ENCODE measurements at regions not wholly inside any gene's neighbourhood (a gene's known extent, or its start where the extent isn't known, plus 50 kb on each side); places are given as distances from the start of the nearest gene placed in this dataset.

DNA sequence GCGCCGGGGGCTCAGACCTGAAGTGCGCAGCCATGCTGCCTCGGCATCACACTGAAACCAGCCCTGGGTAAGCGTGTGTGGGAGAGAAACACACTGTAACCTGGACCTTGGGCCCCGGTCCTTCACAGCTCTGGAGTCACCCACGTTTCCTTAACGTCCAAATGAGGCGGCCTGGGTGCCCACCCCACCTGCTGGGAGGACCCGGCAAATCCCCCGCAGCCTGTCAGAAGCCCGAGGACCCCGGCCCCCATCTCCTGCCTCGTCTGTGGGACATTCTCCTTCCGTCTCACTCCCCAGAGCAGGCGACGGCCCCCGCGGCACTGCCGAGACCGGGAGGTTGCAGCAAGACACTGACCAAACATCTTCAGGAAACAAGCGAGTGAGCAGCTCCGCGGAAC lies 66.5 kb upstream of the GALNT9 start:
- H3K36me3 ChIP-seq: no peaks in the 10 kb centered on the region
- H3K27ac ChIP-seq: no peak overlapping the region
- DNase-seq (ENCODE audit: low spot score in 2 of 2): peak in 1 of 2 donors; percentile 41
- no peaks in the 10 kb centered on the region for H3K4me1 ChIP-seq
- intact Hi-C loops (cut with DNase I; ENCODE audit: low total_unique reads): no loop called here
- no peak overlapping the region for H3K4me3 ChIP-seq
- no peaks in the 10 kb centered on the region for H3K9me3 ChIP-seq
- peaks cover 3 to 87% of the 10 kb centered on the region in 2 donors for H3K27me3 ChIP-seq
- TF ChIP-seq POLR2A (IDR thresholded peaks at IDR 0.05) (no peak), POLR2AphosphoS5 (IDR thresholded peaks at IDR 0.05) (no peak)
- TF ChIP-seq, protein P1, sequence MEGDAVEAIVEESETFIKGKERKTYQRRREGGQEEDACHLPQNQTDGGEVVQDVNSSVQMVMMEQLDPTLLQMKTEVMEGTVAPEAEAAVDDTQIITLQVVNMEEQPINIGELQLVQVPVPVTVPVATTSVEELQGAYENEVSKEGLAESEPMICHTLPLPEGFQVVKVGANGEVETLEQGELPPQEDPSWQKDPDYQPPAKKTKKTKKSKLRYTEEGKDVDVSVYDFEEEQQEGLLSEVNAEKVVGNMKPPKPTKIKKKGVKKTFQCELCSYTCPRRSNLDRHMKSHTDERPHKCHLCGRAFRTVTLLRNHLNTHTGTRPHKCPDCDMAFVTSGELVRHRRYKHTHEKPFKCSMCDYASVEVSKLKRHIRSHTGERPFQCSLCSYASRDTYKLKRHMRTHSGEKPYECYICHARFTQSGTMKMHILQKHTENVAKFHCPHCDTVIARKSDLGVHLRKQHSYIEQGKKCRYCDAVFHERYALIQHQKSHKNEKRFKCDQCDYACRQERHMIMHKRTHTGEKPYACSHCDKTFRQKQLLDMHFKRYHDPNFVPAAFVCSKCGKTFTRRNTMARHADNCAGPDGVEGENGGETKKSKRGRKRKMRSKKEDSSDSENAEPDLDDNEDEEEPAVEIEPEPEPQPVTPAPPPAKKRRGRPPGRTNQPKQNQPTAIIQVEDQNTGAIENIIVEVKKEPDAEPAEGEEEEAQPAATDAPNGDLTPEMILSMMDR (IDR thresholded peaks at IDR 0.05): no peak

DNA sequence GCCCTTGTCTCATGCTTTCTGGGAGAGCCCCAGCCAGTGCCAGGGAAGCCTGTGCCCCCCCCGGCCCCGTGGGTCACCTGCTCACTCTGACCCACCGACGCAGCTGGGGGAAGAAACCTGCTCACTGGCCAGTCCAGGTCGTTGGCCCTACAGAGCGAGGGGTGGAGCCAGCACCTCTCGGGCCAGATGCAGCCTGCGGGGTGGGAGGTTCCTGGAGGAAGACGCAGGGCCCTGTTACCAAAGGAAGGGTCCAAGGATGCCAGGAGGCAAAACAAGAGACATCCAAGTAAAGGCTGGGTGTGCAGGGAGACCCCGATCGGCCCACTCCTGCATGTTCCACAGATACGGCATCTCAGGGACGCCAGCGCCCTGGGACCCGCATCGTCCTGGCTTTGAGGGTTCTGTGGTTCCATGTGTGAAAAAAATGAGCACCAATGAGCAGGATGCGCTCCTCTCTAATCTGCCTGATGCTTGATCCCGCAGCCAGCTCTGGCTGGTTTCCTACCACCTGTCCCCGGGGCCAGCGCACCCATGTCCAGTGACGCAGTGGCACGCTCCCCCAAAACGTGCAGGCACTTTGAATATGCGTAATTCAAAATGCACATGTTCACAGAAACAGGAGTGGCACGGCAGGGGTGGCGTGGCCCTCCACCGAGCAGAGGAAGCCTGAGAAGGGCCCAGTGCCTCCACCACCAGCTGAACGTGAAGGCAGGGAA lies 66.0 kb upstream of the GALNT9 start:
- intact Hi-C loops (cut with DNase I; ENCODE audit: low total_unique reads): no loop called here
- H3K36me3 ChIP-seq: no peaks in the 10 kb centered on the region
- no peaks in the 10 kb centered on the region for H3K9me3 ChIP-seq
- H3K27me3 ChIP-seq: peaks cover 3 to 87% of the 10 kb centered on the region in 2 donors
- TF ChIP-seq POLR2A (IDR thresholded peaks at IDR 0.05): no peak
- TF ChIP-seq POLR2AphosphoS5 (IDR thresholded peaks at IDR 0.05): no peak
- TF ChIP-seq, protein P1 (IDR thresholded peaks at IDR 0.05): no peak
- peak in 1 of 2 donors; percentile 50 for DNase-seq (ENCODE audit: low spot score in 2 of 2)
- H3K4me1 ChIP-seq: no peaks in the 10 kb centered on the region
- no peak overlapping the region for H3K4me3 ChIP-seq
- no peak overlapping the region for H3K27ac ChIP-seq

DNA sequence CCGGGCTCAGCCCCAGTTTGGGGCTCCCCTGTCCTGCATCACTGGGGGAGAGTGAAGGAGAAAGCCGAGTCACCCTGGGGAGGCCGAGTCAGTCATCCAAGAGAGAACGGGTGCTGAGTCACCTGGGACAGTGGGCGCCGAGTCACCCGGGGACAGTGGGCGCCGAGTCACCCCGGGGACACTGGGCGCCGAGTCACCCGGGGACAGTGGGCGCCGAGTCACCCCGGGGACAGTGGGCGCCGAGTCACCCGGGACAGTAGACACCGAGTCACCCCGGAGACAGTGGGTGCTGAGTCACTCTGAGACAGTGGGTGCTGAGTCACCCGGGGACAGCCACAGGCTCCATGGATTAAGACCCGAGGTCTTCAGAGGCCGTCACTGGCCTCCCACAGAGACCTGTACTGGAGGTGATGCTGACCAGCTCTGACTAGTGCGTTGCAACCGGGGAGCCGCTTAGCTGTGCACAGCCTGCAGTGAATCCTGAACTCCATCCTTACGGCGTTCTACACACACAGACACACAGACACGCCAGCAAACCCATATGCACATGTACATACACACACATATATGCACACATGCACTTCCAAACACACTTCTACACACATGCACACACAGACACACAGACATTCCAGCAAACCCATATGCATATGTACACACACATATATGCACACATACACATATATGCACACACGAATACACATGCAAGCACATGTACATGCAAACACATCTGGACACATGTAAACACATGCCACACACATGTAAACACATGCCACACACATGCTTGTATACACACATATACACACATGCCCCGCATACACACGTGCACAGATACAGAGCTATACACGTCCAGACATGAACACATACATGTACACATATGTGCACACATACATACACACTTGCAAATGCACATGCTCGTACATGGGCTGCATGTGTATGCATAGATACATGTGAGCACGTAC lies 64.9 kb upstream of the GALNT9 start:
- H3K27me3 ChIP-seq: peaks cover 3 to 87% of the 10 kb centered on the region in 2 donors
- TF ChIP-seq POLR2A (IDR thresholded peaks at IDR 0.05) (no peak), POLR2AphosphoS5 (IDR thresholded peaks at IDR 0.05) (no peak)
- TF ChIP-seq, protein P1 (IDR thresholded peaks at IDR 0.05): no peak

DNA sequence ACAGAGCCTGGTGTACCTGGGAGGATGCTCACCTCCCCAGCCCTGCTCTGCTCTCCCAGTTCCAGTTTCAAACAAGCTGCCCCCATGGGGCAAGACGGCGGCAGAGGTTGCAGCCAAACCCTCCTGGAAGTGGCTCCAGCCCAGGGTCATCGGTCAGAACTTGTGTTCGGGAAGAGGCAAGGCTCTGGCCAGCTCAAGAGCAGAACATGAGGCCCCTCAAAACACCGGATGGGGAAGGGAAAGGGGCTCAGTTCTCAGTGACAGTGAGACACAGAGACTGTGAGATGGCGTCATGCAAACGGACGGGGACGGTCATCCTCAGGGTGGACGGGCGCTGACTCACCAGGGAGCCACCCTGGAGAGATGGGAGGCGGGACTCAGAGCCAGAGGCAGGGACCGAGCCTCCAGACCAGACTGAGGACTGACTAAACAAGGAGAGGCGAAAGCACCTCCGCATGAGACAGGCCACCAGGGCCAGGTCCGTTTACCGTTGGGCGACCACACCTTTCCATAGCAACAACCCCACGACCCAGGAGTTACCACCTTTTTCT lies 63.9 kb upstream of the GALNT9 start:
- TF ChIP-seq POLR2A (IDR thresholded peaks at IDR 0.05) (no peak), POLR2AphosphoS5 (IDR thresholded peaks at IDR 0.05) (no peak)
- TF ChIP-seq, protein P1 (IDR thresholded peaks at IDR 0.05): no peak
- Histone ChIP-seq H3K27me3 (peaks cover 3 to 87% of the 10 kb centered on the region in 2 donors), H3K27ac (no peak overlapping the region), H3K4me3 (no peak overlapping the region), H3K9me3 (no peaks in the 10 kb centered on the region), H3K4me1 (no peaks in the 10 kb centered on the region), H3K36me3 (no peaks in the 10 kb centered on the region)
- intact Hi-C loops (cut with DNase I; ENCODE audit: low total_unique reads): no loop called here
- peak in 1 of 2 donors; percentile 28 for DNase-seq (ENCODE audit: low spot score in 2 of 2)

More for the DNA sequence above, 64.9 kb upstream of the GALNT9 start:
- peak in 1 of 2 donors; percentile 45 for DNase-seq (ENCODE audit: low spot score in 2 of 2)
- Histone ChIP-seq H3K4me3 (no peak overlapping the region), H3K9me3 (no peaks in the 10 kb centered on the region), H3K27ac (no peak overlapping the region), H3K4me1 (no peaks in the 10 kb centered on the region), H3K36me3 (no peaks in the 10 kb centered on the region)
- intact Hi-C loops (cut with DNase I; ENCODE audit: low total_unique reads): no loop called here
